ENCODE measurements at regions not wholly inside any gene's neighbourhood (a gene's known extent, or its start where the extent isn't known, plus 50 kb on each side); places are given as distances from the start of the nearest gene placed in this dataset.

DNA sequence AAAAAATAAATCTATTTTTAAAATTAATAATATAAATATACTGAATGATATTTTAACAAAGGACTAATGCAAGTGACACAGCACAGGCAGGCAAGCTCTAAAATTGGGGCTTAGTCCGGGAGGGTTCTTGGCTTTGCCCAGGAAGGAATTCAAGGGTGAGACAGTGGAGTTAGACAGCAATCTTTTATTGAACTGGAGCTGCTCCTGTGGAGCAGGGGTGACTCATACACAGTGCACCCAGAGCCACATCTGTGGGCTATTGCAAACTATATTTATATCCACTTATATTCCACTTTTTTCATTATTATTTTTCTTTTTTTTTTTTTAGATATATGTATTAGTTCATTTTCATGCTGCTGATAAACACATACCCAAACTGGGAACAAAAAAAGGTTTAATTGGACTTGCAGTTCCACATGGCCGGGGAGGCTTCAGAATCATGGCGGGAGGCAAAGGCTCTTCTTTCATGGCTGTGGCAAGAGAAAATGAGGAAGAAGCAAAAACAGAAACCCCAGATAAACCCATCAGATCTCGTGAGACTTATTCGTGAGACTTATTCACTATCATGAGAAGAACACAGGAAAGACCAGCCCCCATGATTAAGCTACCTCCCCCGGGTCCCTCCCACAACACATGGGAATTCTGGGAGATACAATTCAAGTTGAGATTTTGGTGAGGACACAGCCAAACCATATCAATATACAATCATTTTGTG lies 437.1 kb downstream of the BCL11A start:
- TF ChIP-seq POLR2A (IDR thresholded peaks at IDR 0.05; ENCODE audit: low read length) (no peak), EHMT2 (IDR thresholded peaks at IDR 0.05; ENCODE audit: low read depth) (no peak), ZC3H11A (IDR thresholded peaks at IDR 0.05) (no peak), CEBPB (IDR thresholded peaks at IDR 0.05) (no peak), MAZ (IDR thresholded peaks at IDR 0.05; ENCODE audit: borderline replicate concordance, low read depth, low read length) (no peak), EP300 (IDR thresholded peaks at IDR 0.05) (no peak), JUN (IDR thresholded peaks at IDR 0.05) (no peak), HDAC2 (IDR thresholded peaks at IDR 0.05) (no peak)
- TF ChIP-seq, protein P1, sequence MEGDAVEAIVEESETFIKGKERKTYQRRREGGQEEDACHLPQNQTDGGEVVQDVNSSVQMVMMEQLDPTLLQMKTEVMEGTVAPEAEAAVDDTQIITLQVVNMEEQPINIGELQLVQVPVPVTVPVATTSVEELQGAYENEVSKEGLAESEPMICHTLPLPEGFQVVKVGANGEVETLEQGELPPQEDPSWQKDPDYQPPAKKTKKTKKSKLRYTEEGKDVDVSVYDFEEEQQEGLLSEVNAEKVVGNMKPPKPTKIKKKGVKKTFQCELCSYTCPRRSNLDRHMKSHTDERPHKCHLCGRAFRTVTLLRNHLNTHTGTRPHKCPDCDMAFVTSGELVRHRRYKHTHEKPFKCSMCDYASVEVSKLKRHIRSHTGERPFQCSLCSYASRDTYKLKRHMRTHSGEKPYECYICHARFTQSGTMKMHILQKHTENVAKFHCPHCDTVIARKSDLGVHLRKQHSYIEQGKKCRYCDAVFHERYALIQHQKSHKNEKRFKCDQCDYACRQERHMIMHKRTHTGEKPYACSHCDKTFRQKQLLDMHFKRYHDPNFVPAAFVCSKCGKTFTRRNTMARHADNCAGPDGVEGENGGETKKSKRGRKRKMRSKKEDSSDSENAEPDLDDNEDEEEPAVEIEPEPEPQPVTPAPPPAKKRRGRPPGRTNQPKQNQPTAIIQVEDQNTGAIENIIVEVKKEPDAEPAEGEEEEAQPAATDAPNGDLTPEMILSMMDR (IDR thresholded peaks at IDR 0.05): no peak
- TF ChIP-seq, protein P2, sequence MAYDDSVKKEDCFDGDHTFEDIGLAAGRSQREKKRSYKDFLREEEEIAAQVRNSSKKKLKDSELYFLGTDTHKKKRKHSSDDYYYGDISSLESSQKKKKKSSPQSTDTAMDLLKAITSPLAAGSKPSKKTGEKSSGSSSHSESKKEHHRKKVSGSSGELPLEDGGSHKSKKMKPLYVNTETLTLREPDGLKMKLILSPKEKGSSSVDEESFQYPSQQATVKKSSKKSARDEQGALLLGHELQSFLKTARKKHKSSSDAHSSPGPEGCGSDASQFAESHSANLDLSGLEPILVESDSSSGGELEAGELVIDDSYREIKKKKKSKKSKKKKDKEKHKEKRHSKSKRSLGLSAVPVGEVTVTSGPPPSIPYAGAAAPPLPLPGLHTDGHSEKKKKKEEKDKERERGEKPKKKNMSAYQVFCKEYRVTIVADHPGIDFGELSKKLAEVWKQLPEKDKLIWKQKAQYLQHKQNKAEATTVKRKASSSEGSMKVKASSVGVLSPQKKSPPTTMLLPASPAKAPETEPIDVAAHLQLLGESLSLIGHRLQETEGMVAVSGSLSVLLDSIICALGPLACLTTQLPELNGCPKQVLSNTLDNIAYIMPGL (CRISPR knock-in tag; IDR thresholded peaks at IDR 0.05; ENCODE audit: borderline replicate concordance): no peak
- TF ChIP-seq, protein P3, sequence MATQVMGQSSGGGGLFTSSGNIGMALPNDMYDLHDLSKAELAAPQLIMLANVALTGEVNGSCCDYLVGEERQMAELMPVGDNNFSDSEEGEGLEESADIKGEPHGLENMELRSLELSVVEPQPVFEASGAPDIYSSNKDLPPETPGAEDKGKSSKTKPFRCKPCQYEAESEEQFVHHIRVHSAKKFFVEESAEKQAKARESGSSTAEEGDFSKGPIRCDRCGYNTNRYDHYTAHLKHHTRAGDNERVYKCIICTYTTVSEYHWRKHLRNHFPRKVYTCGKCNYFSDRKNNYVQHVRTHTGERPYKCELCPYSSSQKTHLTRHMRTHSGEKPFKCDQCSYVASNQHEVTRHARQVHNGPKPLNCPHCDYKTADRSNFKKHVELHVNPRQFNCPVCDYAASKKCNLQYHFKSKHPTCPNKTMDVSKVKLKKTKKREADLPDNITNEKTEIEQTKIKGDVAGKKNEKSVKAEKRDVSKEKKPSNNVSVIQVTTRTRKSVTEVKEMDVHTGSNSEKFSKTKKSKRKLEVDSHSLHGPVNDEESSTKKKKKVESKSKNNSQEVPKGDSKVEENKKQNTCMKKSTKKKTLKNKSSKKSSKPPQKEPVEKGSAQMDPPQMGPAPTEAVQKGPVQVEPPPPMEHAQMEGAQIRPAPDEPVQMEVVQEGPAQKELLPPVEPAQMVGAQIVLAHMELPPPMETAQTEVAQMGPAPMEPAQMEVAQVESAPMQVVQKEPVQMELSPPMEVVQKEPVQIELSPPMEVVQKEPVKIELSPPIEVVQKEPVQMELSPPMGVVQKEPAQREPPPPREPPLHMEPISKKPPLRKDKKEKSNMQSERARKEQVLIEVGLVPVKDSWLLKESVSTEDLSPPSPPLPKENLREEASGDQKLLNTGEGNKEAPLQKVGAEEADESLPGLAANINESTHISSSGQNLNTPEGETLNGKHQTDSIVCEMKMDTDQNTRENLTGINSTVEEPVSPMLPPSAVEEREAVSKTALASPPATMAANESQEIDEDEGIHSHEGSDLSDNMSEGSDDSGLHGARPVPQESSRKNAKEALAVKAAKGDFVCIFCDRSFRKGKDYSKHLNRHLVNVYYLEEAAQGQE (IDR thresholded peaks at IDR 0.05): no peak
- TF ChIP-seq, protein P4, sequence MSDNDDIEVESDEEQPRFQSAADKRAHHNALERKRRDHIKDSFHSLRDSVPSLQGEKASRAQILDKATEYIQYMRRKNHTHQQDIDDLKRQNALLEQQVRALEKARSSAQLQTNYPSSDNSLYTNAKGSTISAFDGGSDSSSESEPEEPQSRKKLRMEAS (IDR thresholded peaks at IDR 0.05): no peak
- TF ChIP-seq, protein P5, sequence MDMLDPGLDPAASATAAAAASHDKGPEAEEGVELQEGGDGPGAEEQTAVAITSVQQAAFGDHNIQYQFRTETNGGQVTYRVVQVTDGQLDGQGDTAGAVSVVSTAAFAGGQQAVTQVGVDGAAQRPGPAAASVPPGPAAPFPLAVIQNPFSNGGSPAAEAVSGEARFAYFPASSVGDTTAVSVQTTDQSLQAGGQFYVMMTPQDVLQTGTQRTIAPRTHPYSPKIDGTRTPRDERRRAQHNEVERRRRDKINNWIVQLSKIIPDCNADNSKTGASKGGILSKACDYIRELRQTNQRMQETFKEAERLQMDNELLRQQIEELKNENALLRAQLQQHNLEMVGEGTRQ (IDR thresholded peaks at IDR 0.05): no peak

Data from A549 (cell line).